ENCODE measurements at regions not wholly inside any gene's neighbourhood (a gene's known extent, or its start where the extent isn't known, plus 50 kb on each side); places are given as distances from the start of the nearest gene placed in this dataset.

- DNase-seq (ENCODE audit: low read depth) = no peak
Measured at GRCh38 chr14:65186951-65187350, 84.6 kb upstream of the MAX start.

- no peak for DNase-seq (ENCODE audit: low read depth)
Measured at GRCh38 chr14:65187421-65188049, 85.2 kb upstream of the MAX start.

- DNase-seq (ENCODE audit: low read depth) = no peak
Measured at GRCh38 chr14:65190312-65190711, 88.0 kb upstream of the MAX start.

GRCh38 chr14:65191716-65192115, 89.4 kb upstream of the MAX start:
- DNase-seq (ENCODE audit: low read depth) = no peak

- no peak for DNase-seq (ENCODE audit: low read depth)
Measured at GRCh38 chr14:65192686-65193085, 90.4 kb upstream of the MAX start.

- DNase-seq (ENCODE audit: low read depth) = no peak
Measured at GRCh38 chr14:65193916-65194590, 91.7 kb upstream of the MAX start.

- no peak for DNase-seq (ENCODE audit: low read depth)
Measured at GRCh38 chr14:65195042-65195719, 92.9 kb upstream of the MAX start.

- DNase-seq (ENCODE audit: low read depth) = no peak
Measured at GRCh38 chr14:65198346-65198745, 96.0 kb upstream of the MAX start.

GRCh38 chr14:65200454-65200853, 98.1 kb upstream of the MAX start:
- no peak for DNase-seq (ENCODE audit: low read depth)

GRCh38 chr14:65203574-65203973, 101.3 kb upstream of the MAX start:
- no peak for DNase-seq (ENCODE audit: low read depth)

GRCh38 chr14:65204056-65204455, 101.7 kb upstream of the MAX start:
- DNase-seq (ENCODE audit: low read depth) = no peak

- no peak for DNase-seq (ENCODE audit: low read depth)
Measured at GRCh38 chr14:65206078-65206447, 103.7 kb upstream of the MAX start.

- no peak for DNase-seq (ENCODE audit: low read depth)
Measured at GRCh38 chr14:65206448-65207096, 104.3 kb upstream of the MAX start.

GRCh38 chr14:65208548-65208947, 106.2 kb upstream of the MAX start:
- DNase-seq (ENCODE audit: low read depth) = no peak

GRCh38 chr14:65210118-65210821, 108.0 kb upstream of the MAX start:
- DNase-seq (ENCODE audit: low read depth) = no peak

GRCh38 chr14:65210822-65211182, 108.5 kb upstream of the MAX start:
- no peak for DNase-seq (ENCODE audit: low read depth)

- DNase-seq (ENCODE audit: low read depth) = no peak
Measured at GRCh38 chr14:65211341-65211987, 109.1 kb upstream of the MAX start.

- no peak for DNase-seq (ENCODE audit: low read depth)
Measured at GRCh38 chr14:65213316-65213715, 111.0 kb upstream of the MAX start.

- no peak for DNase-seq (ENCODE audit: low read depth)
Measured at GRCh38 chr14:65214741-65215140, 112.4 kb upstream of the MAX start.

GRCh38 chr14:65219353-65219752, 117.0 kb upstream of the MAX start:
- DNase-seq (ENCODE audit: low read depth) = no peak

GRCh38 chr14:65222440-65222858, 120.1 kb upstream of the MAX start:
- DNase-seq (ENCODE audit: low read depth) = peak; percentile 48

- DNase-seq (ENCODE audit: low read depth) = no peak
Measured at GRCh38 chr14:65223636-65224035, 121.3 kb upstream of the MAX start.
